Pons (tissue), 1 donor: ENCODE measurements at regions not wholly inside any gene's neighbourhood (a gene's known extent, or its start where the extent isn't known, plus 50 kb on each side); places are given as distances from the start of the nearest gene placed in this dataset.

Source experiments
- DNase-seq: peaks from one replicate; pipeline ENCODE4 v3.0.0-alpha.2; 2016; ENCODE audit warnings: low spot score

GRCh38 chr5:174235221-174236011, 189.9 kb downstream of the NSG2 start:
- DNase-seq = no peak

GRCh38 chr5:174236070-174236469, 190.6 kb downstream of the NSG2 start:
- no peak for DNase-seq

- DNase-seq = no peak
Observed at GRCh38 chr5:174239718-174240117, 194.2 kb downstream of the NSG2 start.

- DNase-seq = no peak
Observed at GRCh38 chr5:174242573-174242972, 197.1 kb downstream of the NSG2 start.

GRCh38 chr5:174243904-174244303, 198.4 kb downstream of the NSG2 start:
- no peak for DNase-seq

GRCh38 chr5:174245516-174246075, 200.1 kb downstream of the NSG2 start:
- DNase-seq = no peak

GRCh38 chr5:174246743-174247142, 201.2 kb downstream of the NSG2 start:
- DNase-seq = no peak

- no peak for DNase-seq
Observed at GRCh38 chr5:174247301-174247700, 201.8 kb downstream of the NSG2 start.

GRCh38 chr5:174251305-174252000, 205.9 kb downstream of the NSG2 start:
- no peak for DNase-seq

GRCh38 chr5:174252121-174252520, 206.6 kb downstream of the NSG2 start:
- no peak for DNase-seq

GRCh38 chr5:174259696-174260420, 214.4 kb downstream of the NSG2 start:
- DNase-seq = no peak

GRCh38 chr5:174271316-174271715, 225.8 kb downstream of the NSG2 start:
- no peak for DNase-seq

- DNase-seq = no peak
Observed at GRCh38 chr5:174272671-174273070, 227.2 kb downstream of the NSG2 start.

GRCh38 chr5:174273325-174273724, 227.8 kb downstream of the NSG2 start:
- no peak for DNase-seq

- DNase-seq = no peak
Observed at GRCh38 chr5:174275959-174276358, 230.5 kb downstream of the NSG2 start.

- DNase-seq = no peak
Observed at GRCh38 chr5:174281089-174281760, 235.7 kb downstream of the NSG2 start.

GRCh38 chr5:174281855-174282254, 236.3 kb downstream of the NSG2 start:
- no peak for DNase-seq

- no peak for DNase-seq
Observed at GRCh38 chr5:174282391-174282790, 236.9 kb downstream of the NSG2 start.

- DNase-seq = no peak
Observed at GRCh38 chr5:174283211-174284005, 237.9 kb downstream of the NSG2 start.

GRCh38 chr5:174284873-174285272, 239.4 kb downstream of the NSG2 start:
- DNase-seq = no peak

GRCh38 chr5:174287761-174288160, 242.3 kb downstream of the NSG2 start:
- DNase-seq = no peak
